ENCODE measurements at regions not wholly inside any gene's neighbourhood (a gene's known extent, or its start where the extent isn't known, plus 50 kb on each side); places are given as distances from the start of the nearest gene placed in this dataset.
A peak's percentile ranks its signal among the peaks of the same experiment; 100 is the strongest.

DNA sequence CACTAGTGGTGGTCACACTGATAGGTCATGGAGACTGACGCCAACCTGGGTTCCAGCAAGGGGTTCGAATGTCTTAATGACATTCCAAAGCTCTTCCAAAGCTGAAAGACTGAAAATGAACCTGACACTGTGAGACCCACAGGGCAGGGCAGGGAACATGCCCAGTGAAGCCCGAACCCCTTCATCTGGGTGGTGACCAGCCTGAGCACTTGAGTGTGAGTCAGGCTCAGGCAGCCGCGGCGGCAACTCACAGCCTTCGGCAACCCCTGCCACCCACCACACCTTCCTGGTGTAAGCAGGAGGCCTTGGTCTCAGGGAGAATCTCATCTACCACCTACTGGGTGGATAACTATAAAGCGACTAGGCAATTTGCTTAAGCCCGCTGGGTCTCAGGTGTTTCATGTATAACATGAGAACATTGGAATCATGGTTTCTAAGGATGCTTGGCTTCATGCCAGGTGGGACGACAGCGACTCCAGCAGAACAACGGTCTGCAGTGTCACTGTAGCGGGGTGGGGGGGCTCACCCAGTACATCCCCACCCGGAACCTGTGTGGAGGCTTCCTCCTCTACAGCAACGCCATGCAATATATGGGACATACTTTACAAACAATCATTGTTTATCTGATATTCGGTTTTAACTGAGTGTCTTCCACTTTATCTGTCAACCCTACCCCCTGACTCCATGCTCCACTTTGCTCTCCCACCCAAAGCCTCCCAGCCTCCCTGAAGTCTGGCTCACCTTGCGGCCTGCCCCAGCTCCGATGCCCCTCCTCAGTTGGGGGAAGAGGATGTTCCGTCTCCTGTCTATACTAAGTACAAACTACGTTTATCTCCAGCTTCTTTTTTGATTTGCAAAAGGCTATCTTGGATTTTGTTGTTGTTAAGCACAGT lies 125.0 kb upstream of the MEF2A start:
- DNase-seq (ENCODE audit: low spot score) = no peak

DNA sequence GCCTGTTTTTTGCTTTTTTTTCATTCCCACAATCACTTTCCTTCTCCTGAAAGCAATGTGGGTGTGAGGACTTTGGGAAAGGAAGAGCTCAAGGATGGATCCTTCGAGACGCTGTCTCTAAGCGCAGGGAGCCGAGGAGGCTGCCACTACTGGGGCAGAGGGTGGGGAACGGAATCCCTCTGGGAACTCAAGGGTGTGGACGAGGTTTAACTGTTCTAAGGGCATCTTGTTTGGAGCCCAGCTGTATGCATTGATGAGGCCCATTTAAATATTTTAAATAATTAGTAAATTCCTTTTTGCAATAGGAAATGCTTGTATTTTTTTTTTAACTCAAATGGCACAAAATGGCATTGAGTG lies 124.4 kb upstream of the MEF2A start:
- DNase-seq (ENCODE audit: low spot score) = no peak

DNA sequence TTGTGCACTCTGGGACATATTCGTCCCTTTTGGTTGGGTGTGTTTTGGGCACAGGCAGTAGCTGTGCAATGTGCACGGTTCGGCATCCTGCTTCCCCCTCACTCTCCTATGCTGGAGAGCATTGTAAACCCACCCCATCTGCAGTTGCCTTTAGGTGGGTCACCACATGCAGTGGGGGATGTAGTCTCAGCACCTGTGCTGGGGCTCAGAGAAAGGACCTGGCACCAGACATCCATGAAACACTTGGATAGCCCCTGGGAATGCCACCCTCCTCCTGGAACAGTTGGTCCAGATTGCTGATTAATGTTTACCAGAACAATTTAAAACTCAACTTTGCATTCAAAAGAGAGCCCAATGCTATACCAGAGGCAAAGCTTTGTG lies 123.9 kb upstream of the MEF2A start:
- DNase-seq (ENCODE audit: low spot score) = no peak

- peak; percentile 81 for DNase-seq (ENCODE audit: low spot score)
Observed at GRCh38 chr15:99442252-99442897, 123.4 kb upstream of the MEF2A start.

- no peak for DNase-seq (ENCODE audit: low spot score)
Observed at GRCh38 chr15:99443056-99443756, 122.6 kb upstream of the MEF2A start.

DNA sequence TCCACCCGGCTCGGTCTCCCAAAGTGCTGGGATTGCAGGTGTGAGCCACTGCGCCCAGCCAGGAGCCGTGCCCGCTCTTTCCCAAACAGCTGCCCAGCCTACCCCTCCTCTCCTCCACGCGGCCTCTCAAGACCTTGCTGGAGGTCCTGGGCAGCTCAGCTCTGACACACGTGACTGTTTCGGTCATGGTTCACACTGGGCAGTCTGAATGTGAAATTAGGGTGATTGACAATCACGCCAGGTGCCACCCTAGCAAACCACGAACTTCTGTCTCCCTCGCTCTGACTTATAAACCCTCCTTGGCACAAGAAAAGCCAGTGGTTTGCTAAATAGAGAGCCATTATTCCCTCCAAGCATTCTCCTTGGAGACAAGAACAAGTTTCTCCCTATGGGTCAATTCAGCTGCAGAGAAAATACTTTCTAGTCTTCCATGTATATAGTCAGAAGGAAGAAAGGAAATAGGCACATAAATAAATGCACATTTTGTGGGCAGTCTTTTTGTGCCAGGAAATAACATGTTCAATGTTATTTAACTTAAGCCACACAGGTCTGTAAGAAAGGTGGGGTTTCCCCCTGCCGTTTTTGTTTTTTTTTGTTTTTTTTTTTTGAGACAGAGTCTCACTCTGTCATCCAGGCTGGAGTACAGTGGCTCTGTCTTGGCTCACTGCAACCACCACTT lies 121.9 kb upstream of the MEF2A start:
- DNase-seq (ENCODE audit: low spot score) = no peak

GRCh38 chr15:99445272-99445850 lies 120.4 kb upstream of the MEF2A start:
- DNase-seq (ENCODE audit: low spot score) = no peak

DNA sequence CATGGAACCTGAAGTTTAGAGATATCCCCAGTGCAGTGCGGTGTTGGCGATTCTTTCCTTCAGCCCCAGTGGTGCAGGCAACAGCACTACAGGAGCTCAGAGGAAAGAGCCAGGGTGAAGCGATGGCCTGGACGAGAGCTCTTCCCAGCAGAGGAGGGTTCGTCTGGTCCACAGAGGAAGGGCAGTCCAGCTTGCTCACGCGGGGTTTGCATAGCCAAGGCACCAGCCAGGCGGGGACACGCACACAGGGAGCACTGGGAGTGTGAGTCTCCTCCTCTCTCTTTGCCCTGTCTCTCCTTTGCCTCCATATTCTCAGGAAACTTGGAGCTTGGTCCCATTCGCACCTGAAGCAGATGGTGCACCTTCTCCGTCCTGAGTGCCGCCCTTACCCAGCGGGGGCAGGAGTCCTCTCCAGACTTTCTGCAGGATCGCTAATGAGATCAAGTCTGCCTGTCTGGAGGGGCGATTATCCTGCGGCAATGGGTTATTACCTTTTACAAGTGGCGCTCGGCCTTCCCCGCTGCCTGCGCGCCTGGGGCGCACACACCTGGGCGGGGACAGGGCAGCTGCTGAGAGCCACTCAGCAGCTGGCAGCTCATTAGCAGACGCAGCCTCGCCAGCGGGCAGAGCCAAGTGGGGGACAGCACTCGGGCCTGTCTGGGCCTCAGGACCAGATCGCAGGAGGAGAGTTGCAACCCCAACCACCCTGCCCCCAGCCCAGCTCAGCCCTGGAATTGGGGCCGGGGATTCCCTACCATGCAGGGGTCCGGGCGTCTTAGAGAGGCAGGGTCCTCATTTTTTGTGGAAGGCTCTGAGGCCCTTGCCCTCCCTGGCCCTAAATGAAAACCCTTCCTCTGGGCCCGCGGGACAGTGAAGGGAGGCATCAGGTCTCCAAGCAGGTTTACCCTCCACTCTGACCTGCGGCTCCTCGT lies 119.0 kb upstream of the MEF2A start:
- no peak for DNase-seq (ENCODE audit: low spot score)

DNA sequence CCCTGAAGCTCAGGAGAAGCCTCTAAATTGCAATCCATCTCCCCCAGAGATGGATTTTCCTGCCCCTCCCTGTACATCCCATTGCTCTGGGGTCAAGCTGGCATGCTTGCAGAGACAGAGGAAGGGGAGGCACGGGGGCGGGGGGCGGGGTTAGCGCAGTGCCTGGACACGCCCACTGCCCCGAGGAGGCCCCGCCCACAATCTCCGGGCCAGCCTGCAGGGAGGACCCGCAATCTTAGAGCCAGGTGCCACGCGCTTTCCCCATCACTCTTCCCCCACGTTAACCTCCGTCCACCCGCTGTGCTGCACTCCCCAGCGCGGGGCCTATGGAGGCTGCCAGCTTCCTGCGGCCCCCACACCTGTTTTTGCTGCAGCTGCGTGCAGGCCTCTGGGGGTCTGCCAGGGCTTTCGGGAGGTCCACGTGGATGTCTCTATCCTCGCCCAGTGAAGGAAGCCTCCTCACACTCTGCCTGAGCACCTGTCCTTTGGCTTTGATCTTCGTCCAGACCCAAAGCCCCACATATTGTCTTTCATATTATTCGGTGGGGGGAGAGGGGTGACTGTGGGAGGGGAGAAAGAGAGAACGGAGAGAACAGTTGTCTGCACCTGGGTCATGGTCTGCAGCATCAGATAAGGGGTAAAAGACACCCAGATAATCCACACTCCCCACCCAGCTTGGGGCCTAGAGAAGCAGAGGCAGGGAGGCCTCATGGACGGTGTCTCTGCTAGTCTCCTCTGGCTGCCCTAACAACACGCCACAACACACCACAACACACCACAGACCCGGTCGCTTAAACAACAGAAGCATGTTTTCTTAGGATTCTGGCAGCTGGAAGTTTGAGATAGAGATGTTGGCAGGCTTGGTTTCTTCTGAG lies 118.0 kb upstream of the MEF2A start:
- DNase-seq (ENCODE audit: low spot score) = no peak

DNA sequence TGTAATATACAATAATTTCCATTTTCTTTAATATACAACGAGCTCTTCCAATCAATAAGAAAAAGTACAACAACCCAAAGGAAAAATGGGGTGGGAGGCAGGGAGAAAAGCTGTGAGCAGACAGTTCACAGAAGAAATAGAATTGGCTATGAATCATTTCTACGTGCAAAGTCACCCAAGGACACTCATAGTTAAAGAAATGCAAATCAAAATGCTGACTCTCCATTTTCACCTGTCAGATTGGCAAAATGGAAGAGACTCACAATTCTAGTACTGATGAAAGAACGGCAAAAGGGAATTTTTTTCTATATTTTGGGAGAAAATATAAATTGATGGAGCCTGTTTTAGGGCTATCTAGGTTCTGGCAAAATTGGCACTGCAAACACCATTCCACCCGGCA lies 116.3 kb upstream of the MEF2A start:
- no peak for DNase-seq (ENCODE audit: low spot score)

GRCh38 chr15:99450896-99451358 lies 114.9 kb upstream of the MEF2A start:
- DNase-seq (ENCODE audit: low spot score) = no peak

DNA sequence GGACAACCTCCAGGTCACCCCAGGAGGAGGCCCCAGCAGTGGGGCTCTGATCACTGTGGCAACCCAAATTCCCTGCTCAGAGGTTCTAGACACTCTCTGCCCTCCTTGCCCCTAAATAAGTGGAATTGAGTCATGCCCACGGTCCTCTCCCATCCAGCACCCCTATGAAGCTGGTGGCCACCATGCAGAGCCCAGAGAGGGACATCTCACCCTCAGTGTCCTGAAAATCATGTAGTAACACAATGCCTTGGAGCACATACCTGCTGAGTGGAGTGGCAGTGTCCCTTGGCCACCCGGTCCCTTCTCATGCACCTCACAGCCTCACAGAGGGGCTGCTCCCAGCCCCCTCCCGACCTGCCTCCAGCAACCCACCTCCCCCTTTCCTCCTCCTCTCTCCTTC lies 114.3 kb upstream of the MEF2A start:
- no peak for DNase-seq (ENCODE audit: low spot score)

GRCh38 chr15:99452010-99452409 lies 113.8 kb upstream of the MEF2A start:
- DNase-seq (ENCODE audit: low spot score) = no peak

DNA sequence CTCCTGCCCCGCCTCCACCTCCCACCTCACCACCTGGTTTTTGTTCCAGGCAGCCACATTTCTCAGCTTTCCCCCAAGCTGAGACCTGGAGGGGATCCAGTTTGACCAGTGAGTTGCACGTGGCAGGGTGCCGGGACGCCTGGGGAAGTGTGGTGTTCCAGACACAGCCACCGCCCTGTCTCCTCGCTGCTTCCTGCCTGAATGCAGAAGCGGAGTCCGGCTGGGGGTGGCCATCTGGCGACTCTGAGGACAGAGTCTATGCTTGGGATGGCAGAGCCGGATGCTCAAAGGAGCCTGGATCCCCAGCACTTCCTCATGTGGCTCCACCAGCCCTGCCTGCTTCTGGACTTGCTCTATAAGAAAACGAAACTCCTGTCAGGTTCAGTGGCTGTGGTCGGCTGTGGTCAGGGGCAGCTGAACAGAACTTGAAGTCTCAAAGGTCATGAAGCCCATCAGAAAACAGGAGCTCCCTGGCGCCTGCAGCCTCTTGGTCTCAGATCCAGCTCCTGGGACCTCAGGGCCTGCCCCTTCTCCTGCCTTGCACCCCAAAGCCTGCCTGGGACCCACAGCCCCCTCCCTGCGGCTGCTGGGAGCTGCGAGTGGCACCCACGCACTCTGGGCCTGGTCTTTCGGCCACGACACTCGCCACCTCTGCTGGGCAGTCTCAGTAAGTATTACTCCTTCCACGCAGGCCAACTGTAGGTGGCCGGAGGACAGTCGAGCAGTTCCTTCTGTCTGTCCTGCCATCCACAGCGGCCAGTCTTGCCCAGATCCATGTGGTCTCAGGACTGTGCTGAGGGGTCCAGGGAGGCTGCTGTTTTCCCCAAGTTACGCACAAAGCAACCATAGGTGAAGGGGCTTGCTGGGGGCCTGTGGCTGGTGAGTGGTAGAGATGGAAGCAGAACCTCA lies 112.8 kb upstream of the MEF2A start:
- DNase-seq (ENCODE audit: low spot score) = no peak

DNA sequence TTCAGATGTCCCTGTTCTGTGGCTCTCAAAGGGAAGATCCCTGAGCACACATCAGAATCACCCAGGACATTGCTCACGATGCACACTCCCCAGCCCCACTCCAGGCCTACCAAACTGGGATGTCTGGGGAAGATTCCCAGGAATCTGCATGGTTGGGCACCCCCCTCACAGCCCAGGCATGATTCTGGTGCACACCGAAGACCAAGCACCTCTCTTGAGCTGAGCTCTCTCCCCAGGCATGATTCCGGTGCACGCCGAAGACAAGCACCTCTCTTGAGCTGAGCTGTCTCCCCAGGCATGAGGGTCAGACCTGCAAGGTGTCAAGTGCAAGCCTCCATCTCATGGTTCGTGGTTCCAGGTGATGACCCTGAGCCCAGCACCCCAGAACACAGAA lies 112.2 kb upstream of the MEF2A start:
- no peak for DNase-seq (ENCODE audit: low spot score)

DNA sequence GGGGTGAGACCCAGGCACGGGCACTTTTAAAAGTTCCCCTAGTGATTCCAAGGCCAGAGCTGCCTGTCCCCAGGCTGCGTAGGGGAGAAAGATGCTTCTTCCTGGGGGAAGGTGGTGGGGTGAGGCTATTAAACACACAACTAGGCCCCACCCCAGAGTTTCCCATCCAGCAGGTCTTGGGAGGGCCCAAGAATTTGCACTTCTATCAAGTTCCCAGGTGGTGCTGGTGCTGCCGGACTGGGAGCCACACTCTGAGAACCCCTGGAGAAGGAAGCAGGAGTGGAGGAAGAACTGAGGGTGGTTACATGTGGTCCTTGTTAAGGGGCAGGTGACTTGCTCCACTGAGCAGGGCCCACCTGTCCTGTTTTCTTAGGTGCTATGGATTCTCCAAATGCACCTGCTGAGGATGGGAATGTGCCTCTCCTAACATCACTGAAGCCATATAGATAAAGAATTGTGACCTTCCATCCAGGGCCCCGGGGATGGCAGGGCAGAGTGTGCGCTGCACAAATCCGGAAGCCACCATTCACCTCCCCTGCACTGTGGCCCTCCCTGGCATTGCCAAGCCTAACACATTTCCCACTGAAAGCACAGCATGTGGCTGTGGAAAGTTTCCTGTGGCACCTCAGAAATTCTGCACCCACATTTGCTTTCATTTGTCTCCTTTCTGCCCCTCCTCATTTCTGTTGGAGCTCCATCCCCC lies 111.5 kb upstream of the MEF2A start:
- no peak for DNase-seq (ENCODE audit: low spot score)

DNA sequence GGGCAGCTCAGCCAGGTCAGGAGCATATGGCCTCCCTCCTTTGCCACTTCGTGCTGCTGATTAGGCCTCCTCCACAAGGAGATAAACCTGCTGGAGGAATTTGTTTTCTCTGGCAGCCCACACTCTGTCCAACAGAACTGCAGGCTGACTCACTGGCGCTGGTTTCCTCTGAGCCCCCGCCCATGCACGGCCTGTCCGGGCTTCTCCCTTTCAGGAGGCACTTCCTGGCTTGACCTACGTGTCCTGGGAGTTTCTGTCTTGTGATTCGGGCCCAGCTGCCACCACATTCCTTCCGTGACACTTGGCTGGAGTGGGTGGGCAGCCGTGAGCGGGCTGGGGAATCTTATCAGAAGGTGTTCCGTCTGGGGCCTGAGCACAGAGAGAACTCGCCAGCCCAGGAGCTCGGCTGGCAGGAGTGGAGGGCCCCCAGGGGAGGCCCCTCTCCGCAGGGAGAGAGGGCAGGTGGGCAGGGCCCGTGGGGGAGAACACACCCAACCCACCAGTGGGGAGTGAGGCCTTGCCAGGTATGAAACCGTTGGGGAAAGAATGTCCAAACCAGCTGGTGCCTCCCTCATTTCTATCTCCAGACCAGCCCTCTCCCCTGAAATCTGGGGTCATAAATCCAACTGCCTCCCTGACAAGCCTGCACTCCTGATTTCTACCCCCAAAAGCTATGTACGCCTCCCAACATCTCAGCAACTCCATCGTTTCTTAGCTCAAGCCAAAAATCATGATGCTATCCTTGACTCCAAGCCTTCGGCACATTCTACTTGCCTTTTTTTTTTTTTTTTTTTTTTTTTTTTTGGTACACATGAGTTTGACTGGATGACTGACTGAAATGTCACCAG lies 110.6 kb upstream of the MEF2A start:
- DNase-seq (ENCODE audit: low spot score) = peak; percentile 97
